Smooth muscle cell (in vitro differentiated cells): ENCODE measurements at regions not wholly inside any gene's neighbourhood (a gene's known extent, or its start where the extent isn't known, plus 50 kb on each side); places are given as distances from the start of the nearest gene placed in this dataset.

Experiments
- DNase-seq: peaks from one replicate; lab custom pipeline; 2025; ENCODE audit not compliant: unreplicated experiment; lab: John Stamatoyannopoulos, UW
- H2AFZ ChIP-seq: fragments of 200-600 bp; sonication (generic); 2 replicates; pipeline ENCODE4 v1.6.0; 2016; ENCODE audit warnings: antibody characterized with exemption, low read depth, mild to moderate bottlenecking
- H3F3A ChIP-seq: fragments of 200-600 bp; sonication (generic); 2 replicates; pipeline ENCODE4 v1.6.0; 2017; ENCODE audit warnings: antibody characterized with exemption, low read depth
- H3K27ac ChIP-seq: fragments of 200-600 bp; sonication (generic); 2 replicates; pipeline ENCODE4 v1.5.1; 2016; ENCODE audit warnings: low read depth, mild to moderate bottlenecking
- H3K27me3 ChIP-seq: fragments of 200-600 bp; sonication (generic); 2 replicates; pipeline ENCODE4 v1.6.1; 2016; ENCODE audit warnings: low read depth, mild to moderate bottlenecking
- H3K36me3 ChIP-seq: fragments of 200-600 bp; sonication (generic); 2 replicates; pipeline ENCODE4 v1.5.1; 2016; ENCODE audit warnings: low read depth
- H3K4me1 ChIP-seq: fragments of 200-600 bp; sonication (generic); 2 replicates; pipeline ENCODE4 v1.5.1; 2016; ENCODE audit warnings: low read depth
- H3K4me2 ChIP-seq: fragments of 200-600 bp; sonication (generic); 2 replicates; pipeline ENCODE4 v1.6.0; 2016; ENCODE audit warnings: mild to moderate bottlenecking
- H3K4me3 ChIP-seq: fragments of 200-600 bp; sonication (generic); 2 replicates; pipeline ENCODE4 v1.5.1; 2016; ENCODE audit warnings: mild to moderate bottlenecking
- H3K79me2 ChIP-seq: fragments of 200-600 bp; sonication (generic); 2 replicates; pipeline ENCODE4 v1.6.0; 2016; ENCODE audit warnings: low read depth, mild to moderate bottlenecking
- H3K9ac ChIP-seq: fragments of 200-600 bp; sonication (generic); 2 replicates; pipeline ENCODE4 v1.6.0; 2016; ENCODE audit warnings: low read depth
- H3K9me3 ChIP-seq: fragments of 200-600 bp; sonication (generic); replicated peaks from 2 replicates; pipeline ENCODE4 v1.5.1; 2016; ENCODE audit warnings: low read depth
- H4K20me1 ChIP-seq: fragments of 200-600 bp; sonication (generic); 2 replicates; pipeline ENCODE4 v1.6.0; 2016; ENCODE audit warnings: low read depth
- CTCF ChIP-seq: fragments of 200-600 bp; sonication (generic); IDR thresholded peaks from 2 replicates; pipeline ENCODE4 v1.5.1; 2017; ENCODE audit warnings: borderline replicate concordance, mild to moderate bottlenecking, antibody characterized with exemption; ENCODE audit not compliant: insufficient read depth, poor library complexity, severe bottlenecking
- WGBS: methylation state at CpG from one replicate; pipeline ENCODE4 v1.1.7; 2016; ENCODE audit warnings: low lambda C conversion rate; 5-methylcytosine and 5-hydroxymethylcytosine counted together

- no peaks in the 10 kb centered on the region for H3K9me3 ChIP-seq
- TF ChIP-seq CTCF: no peak
Measured at GRCh38 chr12:98354520-98355035, 160.8 kb upstream of the TMPO start.

DNA sequence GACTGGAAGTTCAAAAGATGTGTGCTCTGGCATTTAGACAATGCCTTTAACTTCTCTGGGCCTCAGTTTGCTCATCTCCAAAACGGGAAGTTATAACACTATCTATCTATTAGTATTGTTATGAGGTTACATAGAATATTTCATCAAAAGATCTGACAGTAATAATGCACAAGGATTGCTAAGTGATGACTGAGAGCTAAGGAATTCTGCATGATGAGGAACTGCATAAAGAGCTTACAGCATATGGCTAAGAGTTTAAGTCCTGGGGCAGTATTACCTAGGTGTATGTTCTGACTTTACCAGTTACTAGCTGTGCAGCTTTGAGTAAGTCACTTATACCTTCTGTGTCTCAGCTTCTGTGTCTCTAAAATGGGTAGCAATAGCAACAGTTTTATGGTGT is 160.1 kb upstream of the TMPO start:
- no peak for TF ChIP-seq CTCF
- Histone ChIP-seq H3K27ac (peak overlapping the region; percentile 96), H3K27me3 (no peaks in the 10 kb centered on the region), H3K4me2 (no peak overlapping the region), H3K9me3 (no peaks in the 10 kb centered on the region), H2AFZ (no peak overlapping the region), H3K36me3 (no peaks in the 10 kb centered on the region), H3K4me1 (peaks cover 21% of the 10 kb centered on the region), H3K9ac (no peak overlapping the region), H3F3A (peaks cover 26% of the 10 kb centered on the region), H3K4me3 (no peak overlapping the region), H3K79me2 (no peaks in the 10 kb centered on the region), H4K20me1 (no peaks in the 10 kb centered on the region)
- WGBS: 50% methylated on average over 1 of the region's 1 CpG
- DNase-seq: no peak

More at GRCh38 chr12:98354520-98355035, 160.8 kb upstream of the TMPO start:
- no peaks in the 10 kb centered on the region for H3K36me3 ChIP-seq
- H2AFZ ChIP-seq: no peak overlapping the region
- H3K4me3 ChIP-seq: no peak overlapping the region
- H3K9ac ChIP-seq: no peak overlapping the region
- H3K4me2 ChIP-seq: no peak overlapping the region
- WGBS: 41% methylated on average over 2 of the region's 2 CpGs
- H3F3A ChIP-seq: peaks cover 26% of the 10 kb centered on the region
- no peaks in the 10 kb centered on the region for H3K79me2 ChIP-seq
- H3K27ac ChIP-seq: peak overlapping the region; percentile 96
- peaks cover 14% of the 10 kb centered on the region for H3K4me1 ChIP-seq
- H3K27me3 ChIP-seq: no peaks in the 10 kb centered on the region
- DNase-seq: no peak
- no peaks in the 10 kb centered on the region for H4K20me1 ChIP-seq

DNA sequence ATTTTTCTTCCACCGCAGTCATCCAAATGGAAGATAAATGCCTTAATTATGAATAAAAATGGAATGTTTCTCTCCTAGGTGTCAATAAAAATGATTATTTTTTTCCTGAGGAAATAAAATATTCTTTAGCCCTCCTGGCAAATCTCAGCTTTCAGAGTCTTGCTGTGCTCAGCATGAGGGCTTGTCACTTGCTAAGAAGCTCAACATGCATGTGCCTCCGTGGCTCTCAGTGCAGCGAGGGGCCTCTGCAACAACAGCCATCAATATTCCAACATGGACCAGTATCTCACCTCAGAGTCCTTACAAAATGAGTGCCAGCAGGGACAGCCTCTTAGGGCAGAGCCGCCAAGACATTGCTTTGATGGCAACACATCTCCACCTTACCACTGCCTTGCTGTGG is 159.5 kb upstream of the TMPO start:
- Histone ChIP-seq H3K9me3 (no peaks in the 10 kb centered on the region), H3K4me1 (peaks cover 24% of the 10 kb centered on the region), H3K36me3 (no peaks in the 10 kb centered on the region), H3K27me3 (no peaks in the 10 kb centered on the region), H3K27ac (no peak overlapping the region), H3F3A (peaks cover 26% of the 10 kb centered on the region), H3K4me3 (no peak overlapping the region), H3K9ac (no peak overlapping the region), H3K4me2 (no peak overlapping the region), H3K79me2 (no peaks in the 10 kb centered on the region), H2AFZ (no peak overlapping the region), H4K20me1 (no peaks in the 10 kb centered on the region)
- DNase-seq: no peak
- TF ChIP-seq CTCF: no peak
- 87% methylated on average over 4 of the region's 4 CpGs for WGBS

- H3F3A ChIP-seq: peaks cover 17% of the 10 kb centered on the region
- no peaks in the 10 kb centered on the region for H3K27me3 ChIP-seq
- H3K4me3 ChIP-seq: no peak overlapping the region
- H3K9ac ChIP-seq: no peak overlapping the region
- no peak for DNase-seq
- H4K20me1 ChIP-seq: no peaks in the 10 kb centered on the region
- no peak overlapping the region for H3K4me2 ChIP-seq
- no peak overlapping the region for H3K27ac ChIP-seq
- no peaks in the 10 kb centered on the region for H3K9me3 ChIP-seq
- WGBS: 65% methylated on average over 2 of the region's 2 CpGs
- H3K4me1 ChIP-seq: peaks cover 22% of the 10 kb centered on the region
- H2AFZ ChIP-seq: peak overlapping the region; percentile 31
- no peaks in the 10 kb centered on the region for H3K79me2 ChIP-seq
- no peaks in the 10 kb centered on the region for H3K36me3 ChIP-seq
- TF ChIP-seq CTCF: no peak
Measured at GRCh38 chr12:98358144-98358543, 157.2 kb upstream of the TMPO start.
